ENCODE measurements at regions not wholly inside any gene's neighbourhood (a gene's known extent, or its start where the extent isn't known, plus 50 kb on each side); places are given as distances from the start of the nearest gene placed in this dataset.

DNA sequence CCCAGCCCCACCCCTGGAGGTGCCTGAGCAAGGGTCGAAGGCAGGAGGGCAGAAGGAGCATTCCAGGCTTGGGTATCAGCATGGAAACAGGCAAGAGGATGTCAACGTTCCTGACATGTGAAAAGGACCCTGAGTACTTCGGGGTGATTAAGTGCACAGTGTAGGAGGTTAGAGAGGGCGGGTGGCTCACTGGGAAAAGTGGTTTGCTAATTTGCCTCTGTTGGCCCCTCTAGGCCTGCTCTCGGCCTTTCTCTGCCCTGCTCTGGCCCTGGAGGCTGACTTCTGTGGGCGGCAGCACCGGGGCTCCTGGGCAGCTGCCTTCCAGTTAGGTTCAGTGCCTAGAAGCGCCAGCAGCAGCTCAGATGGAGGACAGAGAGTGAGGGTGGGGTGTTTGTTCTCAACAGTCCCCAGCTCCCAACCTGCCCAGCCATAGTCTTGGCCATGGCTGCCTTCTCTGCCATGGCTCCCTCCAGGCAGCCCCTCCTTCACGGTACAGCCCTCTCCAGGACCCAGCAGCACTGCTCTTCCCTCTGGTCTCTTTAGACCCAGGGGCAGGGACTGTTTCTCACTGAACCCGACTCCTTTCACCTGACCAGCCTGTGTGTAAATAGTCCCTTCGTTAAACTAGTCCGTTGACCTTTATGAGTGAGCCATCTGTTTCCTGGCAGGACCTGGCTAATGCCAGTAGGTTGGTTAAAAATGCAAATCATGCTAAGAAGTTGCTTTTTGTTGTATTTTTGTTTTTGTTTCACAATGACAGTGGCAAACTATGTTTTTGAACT, 107.1 kb upstream of the TPM1 start:
- H3K27ac ChIP-seq = no peak overlapping the region
- no peak for TF ChIP-seq ZFX (IDR thresholded peaks at IDR 0.05; ENCODE audit: borderline replicate concordance)
- TF ChIP-seq, protein P1, sequence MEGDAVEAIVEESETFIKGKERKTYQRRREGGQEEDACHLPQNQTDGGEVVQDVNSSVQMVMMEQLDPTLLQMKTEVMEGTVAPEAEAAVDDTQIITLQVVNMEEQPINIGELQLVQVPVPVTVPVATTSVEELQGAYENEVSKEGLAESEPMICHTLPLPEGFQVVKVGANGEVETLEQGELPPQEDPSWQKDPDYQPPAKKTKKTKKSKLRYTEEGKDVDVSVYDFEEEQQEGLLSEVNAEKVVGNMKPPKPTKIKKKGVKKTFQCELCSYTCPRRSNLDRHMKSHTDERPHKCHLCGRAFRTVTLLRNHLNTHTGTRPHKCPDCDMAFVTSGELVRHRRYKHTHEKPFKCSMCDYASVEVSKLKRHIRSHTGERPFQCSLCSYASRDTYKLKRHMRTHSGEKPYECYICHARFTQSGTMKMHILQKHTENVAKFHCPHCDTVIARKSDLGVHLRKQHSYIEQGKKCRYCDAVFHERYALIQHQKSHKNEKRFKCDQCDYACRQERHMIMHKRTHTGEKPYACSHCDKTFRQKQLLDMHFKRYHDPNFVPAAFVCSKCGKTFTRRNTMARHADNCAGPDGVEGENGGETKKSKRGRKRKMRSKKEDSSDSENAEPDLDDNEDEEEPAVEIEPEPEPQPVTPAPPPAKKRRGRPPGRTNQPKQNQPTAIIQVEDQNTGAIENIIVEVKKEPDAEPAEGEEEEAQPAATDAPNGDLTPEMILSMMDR (IDR thresholded peaks at IDR 0.05) = no peak

DNA sequence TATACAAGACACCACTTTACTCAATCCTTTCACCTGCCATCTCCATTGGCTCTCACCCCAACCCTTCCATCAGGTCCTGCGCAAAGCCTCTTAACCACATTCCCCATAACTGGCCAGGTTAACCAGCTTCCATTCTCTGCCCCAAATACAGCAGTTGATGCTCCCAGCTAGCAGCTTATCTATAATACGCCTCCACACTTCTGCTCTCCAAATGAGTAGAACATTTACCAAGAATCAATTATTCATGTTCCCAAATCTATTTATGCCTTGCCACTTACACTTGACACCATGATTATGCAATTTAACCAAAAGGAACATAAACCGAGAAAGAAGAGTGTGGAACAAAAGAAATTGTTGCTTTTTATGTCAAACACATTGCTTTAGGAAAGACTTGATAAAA, 103.7 kb upstream of the TPM1 start:
- H3K27ac ChIP-seq = no peak overlapping the region
- TF ChIP-seq, protein P1 (IDR thresholded peaks at IDR 0.05) = no peak
- no peak for TF ChIP-seq ZFX (IDR thresholded peaks at IDR 0.05; ENCODE audit: borderline replicate concordance)

DNA sequence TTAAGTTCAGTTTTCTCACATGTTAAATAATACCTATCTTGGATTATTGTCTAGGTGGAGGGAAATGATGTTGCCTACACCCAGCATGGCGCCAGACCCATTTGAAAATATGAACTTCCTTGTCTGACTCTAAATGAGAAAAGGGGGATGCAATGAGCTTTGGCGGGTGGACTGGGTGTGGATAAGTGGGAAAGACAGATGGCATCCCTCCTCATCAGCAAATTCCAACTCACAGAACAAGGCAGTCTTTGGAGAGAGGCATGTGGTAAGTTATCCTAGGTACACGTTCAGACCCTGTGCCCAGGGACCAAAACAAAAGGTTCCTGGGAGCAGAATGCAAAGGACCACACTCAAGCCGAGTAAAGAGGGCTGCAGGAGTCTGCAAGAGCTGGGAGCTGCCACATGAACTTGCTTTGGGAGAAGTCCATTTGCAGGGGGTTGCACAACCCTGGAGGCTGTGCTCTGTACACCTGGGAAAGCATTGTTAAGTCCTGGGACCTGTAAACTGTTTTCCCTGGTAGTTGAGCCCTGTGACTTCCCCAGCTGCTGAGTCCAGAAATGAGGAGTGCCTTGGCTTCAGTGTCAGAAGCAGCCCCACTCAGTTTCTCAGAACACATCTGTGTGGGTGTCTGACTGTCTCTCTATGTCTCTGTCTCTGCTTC, 102.3 kb upstream of the TPM1 start:
- no peak for TF ChIP-seq ZFX (IDR thresholded peaks at IDR 0.05; ENCODE audit: borderline replicate concordance)
- TF ChIP-seq, protein P1 (IDR thresholded peaks at IDR 0.05) = no peak
- no peak overlapping the region for H3K27ac ChIP-seq

DNA sequence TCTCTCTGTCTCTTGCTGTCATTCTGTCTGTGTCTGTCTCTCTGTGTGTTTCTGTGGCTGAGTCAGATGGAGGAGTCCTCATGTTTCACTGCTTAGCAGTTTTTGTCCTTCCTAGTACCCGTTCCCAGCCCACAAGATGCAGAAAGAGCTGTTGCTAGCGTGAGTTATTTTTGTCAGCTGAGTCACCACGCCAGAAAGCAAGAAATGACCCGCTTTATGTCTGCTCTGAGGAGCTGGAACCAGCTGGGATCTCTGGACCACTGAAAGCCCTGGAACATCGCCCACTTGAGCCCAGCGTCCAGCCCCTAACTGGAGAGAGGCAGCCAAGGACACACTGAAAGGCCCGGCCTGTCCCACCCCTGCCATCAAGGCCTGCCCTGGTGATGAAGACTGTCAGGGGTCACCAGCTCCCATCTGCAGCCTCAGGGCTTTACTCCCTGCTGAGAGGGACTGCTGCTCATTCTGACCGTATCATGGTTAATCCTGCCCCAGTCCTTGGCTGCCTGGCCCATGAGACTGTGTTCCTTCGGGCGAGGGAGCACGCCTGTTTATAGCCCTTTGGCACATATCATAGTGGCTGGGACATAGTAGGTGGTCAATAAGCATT, 101.7 kb upstream of the TPM1 start:
- TF ChIP-seq ZFX (IDR thresholded peaks at IDR 0.05; ENCODE audit: borderline replicate concordance) = no peak
- TF ChIP-seq, protein P1 (IDR thresholded peaks at IDR 0.05) = no peak
- H3K27ac ChIP-seq = no peak overlapping the region

DNA sequence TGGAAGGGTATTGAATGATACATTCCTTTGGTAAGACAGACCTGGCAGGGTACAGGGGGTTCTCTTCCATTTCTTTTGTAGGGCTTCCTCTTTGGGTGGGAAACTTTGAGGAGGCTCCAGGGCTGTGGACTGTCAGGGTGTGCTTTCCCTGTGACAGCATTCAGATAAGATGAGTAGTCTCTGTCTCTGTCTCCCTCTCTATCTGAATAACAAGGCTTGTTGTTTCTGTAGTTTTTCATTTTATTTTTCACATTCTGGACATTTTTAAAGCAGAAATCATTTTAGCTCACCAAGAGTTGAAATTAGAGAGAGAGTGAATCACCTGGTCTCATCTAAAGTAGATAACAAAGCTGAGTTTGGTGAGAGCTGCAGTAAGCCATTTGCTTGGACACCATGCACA, 100.8 kb upstream of the TPM1 start:
- TF ChIP-seq, protein P1 (IDR thresholded peaks at IDR 0.05) = no peak
- TF ChIP-seq ZFX (IDR thresholded peaks at IDR 0.05; ENCODE audit: borderline replicate concordance) = no peak
- H3K27ac ChIP-seq = no peak overlapping the region

DNA sequence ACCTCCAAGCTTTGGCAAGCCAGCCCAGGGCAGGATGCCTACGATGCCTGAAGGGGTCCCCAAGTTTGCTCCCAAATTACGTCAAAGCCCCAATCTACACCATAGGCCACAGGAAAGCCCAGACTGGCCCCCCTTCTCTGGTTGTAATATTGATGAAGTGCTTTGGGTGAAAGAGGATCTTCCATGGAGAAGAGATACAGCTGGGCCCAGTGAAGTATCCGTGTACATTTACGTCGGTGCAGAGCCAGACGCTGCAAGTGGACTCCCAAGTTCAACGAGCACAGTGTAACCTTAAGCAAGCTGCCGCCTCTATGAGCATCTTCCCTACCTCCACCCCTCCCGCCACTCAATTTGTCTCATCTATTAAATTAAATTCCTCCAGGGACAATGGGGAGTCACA, 100.1 kb upstream of the TPM1 start:
- H3K27ac ChIP-seq = no peak overlapping the region
- TF ChIP-seq, protein P1 (IDR thresholded peaks at IDR 0.05) = no peak
- no peak for TF ChIP-seq ZFX (IDR thresholded peaks at IDR 0.05; ENCODE audit: borderline replicate concordance)

DNA sequence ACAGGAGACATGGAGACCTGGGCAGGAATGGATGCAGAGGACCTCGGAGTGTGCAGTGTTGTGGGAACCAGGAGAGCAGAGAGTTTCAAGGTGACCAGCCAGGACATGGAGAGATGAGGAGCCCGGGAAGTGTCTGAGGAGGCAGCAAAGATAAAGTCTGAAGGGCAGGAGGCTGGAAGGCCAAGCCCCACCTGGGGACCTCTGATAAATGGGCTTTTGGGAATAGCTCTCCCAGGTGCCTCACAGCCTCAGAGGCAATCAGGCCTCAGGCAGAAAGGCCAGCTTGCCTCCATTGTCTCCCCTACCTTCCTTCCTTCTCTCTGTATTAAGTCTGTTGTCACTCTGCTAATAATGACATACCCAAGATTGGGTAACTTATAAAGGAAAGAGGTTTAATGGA, 97.5 kb upstream of the TPM1 start:
- TF ChIP-seq, protein P1 (IDR thresholded peaks at IDR 0.05) = no peak
- TF ChIP-seq ZFX (IDR thresholded peaks at IDR 0.05; ENCODE audit: borderline replicate concordance) = no peak
- H3K27ac ChIP-seq = no peak overlapping the region

Data from 22Rv1 (cell line).